ENCODE measurements at regions not wholly inside any gene's neighbourhood (a gene's known extent, or its start where the extent isn't known, plus 50 kb on each side); places are given as distances from the start of the nearest gene placed in this dataset.
"Not testable (repeated sequence)": the region's sequence is repeated elsewhere in the genome, so short reads cannot be mapped to it uniquely, and the experiment has no call there.

- not testable (repeated sequence) for TF ChIP-seq CTCF, POLR2A (IDR thresholded peaks at IDR 0.05)
These were observed 462.5 kb upstream of the GCFC2 start for GRCh38 chr2:76173206-76173605.
